ENCODE measurements at regions not wholly inside any gene's neighbourhood (a gene's known extent, or its start where the extent isn't known, plus 50 kb on each side); places are given as distances from the start of the nearest gene placed in this dataset.
"Not testable (repeated sequence)": the region's sequence is repeated elsewhere in the genome, so short reads cannot be mapped to it uniquely, and the experiment has no call there.

DNA sequence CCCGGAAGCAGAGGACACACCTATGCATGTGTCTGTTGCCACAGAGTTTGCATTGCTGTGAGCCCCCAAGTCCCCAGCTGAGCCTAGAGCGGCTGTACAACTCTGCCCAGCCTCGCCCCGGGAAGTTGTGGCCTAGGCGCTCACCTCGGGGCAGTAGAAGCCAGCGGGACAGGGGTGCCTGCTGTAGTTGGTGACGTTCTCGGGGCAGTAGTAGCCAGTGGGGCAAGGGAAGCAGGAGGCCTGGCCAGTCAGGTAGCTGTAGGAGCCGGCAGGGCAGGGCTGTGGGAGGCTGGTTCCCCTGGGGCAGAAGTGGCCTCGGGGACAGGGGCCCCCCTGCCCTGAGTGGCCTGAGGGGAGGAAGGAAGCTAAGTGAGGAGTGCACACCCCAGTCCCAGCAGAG lies 87.2 kb downstream of the MALL start:
- TF ChIP-seq CTCF, POLR2A (IDR thresholded peaks at IDR 0.05): not testable (repeated sequence)
